ENCODE measurements at regions not wholly inside any gene's neighbourhood (a gene's known extent, or its start where the extent isn't known, plus 50 kb on each side); places are given as distances from the start of the nearest gene placed in this dataset.

- TF ChIP-seq ZNF274 (IDR thresholded peaks at IDR 0.05; ENCODE audit: low read depth, low read length) (no peak), POLR2A (IDR thresholded peaks at IDR 0.05; ENCODE audit: borderline replicate concordance, extremely low read depth, insufficient read depth, insufficient read length) (no peak), POLR2AphosphoS5 (IDR thresholded peaks at IDR 0.05; ENCODE audit: low read depth, low read length) (no peak), CTCF (IDR thresholded peaks at IDR 0.05 in 2 of 3, conservative IDR thresholded peaks at IDR 0.05 in 1 of 3; ENCODE audit: borderline replicate concordance in 1 of 3, insufficient read depth in 1 of 3, low read depth in 2 of 3, low read length in 2 of 3) (no peak)
These were observed 69.4 kb upstream of the CD96 start for GRCh38 chr3:111472556-111472955.

All from HCT116 (cell line).